DMS79 treated with DMSO at 0.1 percent for 48 hours (cell line): ENCODE measurements at regions not wholly inside any gene's neighbourhood (a gene's known extent, or its start where the extent isn't known, plus 50 kb on each side); places are given as distances from the start of the nearest gene placed in this dataset.

Experiments
- DNase-seq: peaks from one replicate; lab custom pipeline; 2025; lab: John Stamatoyannopoulos, UW

GRCh38 chr12:25755136-25755970 lies 202.3 kb upstream of the LMNTD1 start:
- DNase-seq: no peak

- no peak for DNase-seq
Observed at GRCh38 chr12:25755971-25756260, 202.6 kb upstream of the RASSF8 start.

GRCh38 chr12:25757037-25757665 lies 201.3 kb upstream of the RASSF8 start:
- DNase-seq: no peak

GRCh38 chr12:25759752-25760151 lies 198.7 kb upstream of the RASSF8 start:
- no peak for DNase-seq

- no peak for DNase-seq
Observed at GRCh38 chr12:25761356-25761755, 197.1 kb upstream of the RASSF8 start.

- DNase-seq: no peak
Observed at GRCh38 chr12:25764409-25764808, 194.1 kb upstream of the RASSF8 start.

GRCh38 chr12:25764892-25765291 lies 193.6 kb upstream of the RASSF8 start:
- no peak for DNase-seq

- no peak for DNase-seq
Observed at GRCh38 chr12:25767606-25768005, 190.9 kb upstream of the RASSF8 start.

- no peak for DNase-seq
Observed at GRCh38 chr12:25768151-25768550, 190.3 kb upstream of the RASSF8 start.

- DNase-seq: no peak
Observed at GRCh38 chr12:25769082-25769945, 189.2 kb upstream of the RASSF8 start.

GRCh38 chr12:25771041-25771440 lies 187.4 kb upstream of the RASSF8 start:
- DNase-seq: no peak

- DNase-seq: no peak
Observed at GRCh38 chr12:25771476-25771875, 187.0 kb upstream of the RASSF8 start.

GRCh38 chr12:25775968-25776367 lies 182.5 kb upstream of the RASSF8 start:
- no peak for DNase-seq

GRCh38 chr12:25780771-25781170 lies 177.7 kb upstream of the RASSF8 start:
- DNase-seq: no peak

- no peak for DNase-seq
Observed at GRCh38 chr12:25781232-25781631, 177.2 kb upstream of the RASSF8 start.

- no peak for DNase-seq
Observed at GRCh38 chr12:25783566-25783965, 174.9 kb upstream of the RASSF8 start.

GRCh38 chr12:25784669-25785068 lies 173.8 kb upstream of the RASSF8 start:
- no peak for DNase-seq

GRCh38 chr12:25785134-25785533 lies 173.3 kb upstream of the RASSF8 start:
- no peak for DNase-seq

GRCh38 chr12:25787701-25788100 lies 170.8 kb upstream of the RASSF8 start:
- DNase-seq: no peak

GRCh38 chr12:25788707-25789442 lies 169.6 kb upstream of the RASSF8 start:
- no peak for DNase-seq

GRCh38 chr12:25789541-25789944 lies 168.9 kb upstream of the RASSF8 start:
- no peak for DNase-seq

GRCh38 chr12:25792031-25792430 lies 166.5 kb upstream of the RASSF8 start:
- no peak for DNase-seq
